ENCODE measurements at regions not wholly inside any gene's neighbourhood (a gene's known extent, or its start where the extent isn't known, plus 50 kb on each side); places are given as distances from the start of the nearest gene placed in this dataset.

GRCh38 chr11:104219096-104219495, 55.1 kb upstream of the PDGFD start:
- no peak overlapping the region for H3K4me2 ChIP-seq (ENCODE audit: insufficient read depth, low read length)
- no peaks in the 10 kb centered on the region for H3K27me3 ChIP-seq (ENCODE audit: control insufficient read depth in 2 of 2, insufficient read depth in 2 of 2, low read length in 2 of 2)
- no TSS peak for BruUV-seq (replicated peaks)
- no peak overlapping the region for H3K9ac ChIP-seq (ENCODE audit: insufficient read depth in 1 of 2, low read depth in 2 of 2, low read length in 2 of 2)
- in situ Hi-C loops (cut with MboI), result no loop called here
- TF ChIP-seq KAT7 (CRISPR knock-in tag; IDR thresholded peaks at IDR 0.05; ENCODE audit: borderline replicate concordance), result no peak
- TF ChIP-seq EP400 (IDR thresholded peaks at IDR 0.05), result no peak
- no peak for TF ChIP-seq SRSF3 (IDR thresholded peaks at IDR 0.05; ENCODE audit: insufficient read depth, low read length)
- no peak for TF ChIP-seq DEAF1 (CRISPR knock-in tag; IDR thresholded peaks at IDR 0.05)
- no peak for TF ChIP-seq ZNF23 (CRISPR knock-in tag; IDR thresholded peaks at IDR 0.05)
- no peak for TF ChIP-seq PRPF4 (IDR thresholded peaks at IDR 0.05; ENCODE audit: insufficient read depth, low read depth, low read length, poor library complexity, severe bottlenecking)
- no peak for TF ChIP-seq ZNF785 (CRISPR knock-in tag; IDR thresholded peaks at IDR 0.05)
- TF ChIP-seq C11orf30 (IDR thresholded peaks at IDR 0.05; ENCODE audit: low read depth), result no peak
- TF ChIP-seq POLR2B (IDR thresholded peaks at IDR 0.05; ENCODE audit: low read depth, partially characterized antibody), result no peak
- TF ChIP-seq GTF2B (IDR thresholded peaks at IDR 0.05; ENCODE audit: extremely low read depth, insufficient read length), result no peak
- TF ChIP-seq ARID1B (IDR thresholded peaks at IDR 0.05), result no peak
- no peak for TF ChIP-seq MAX (CRISPR knock-in tag; IDR thresholded peaks at IDR 0.05)
- TF ChIP-seq SAP30 (IDR thresholded peaks at IDR 0.05; ENCODE audit: borderline replicate concordance, insufficient read depth, low read depth, low read length, poor library complexity, severe bottlenecking), result no peak
- no peak for TF ChIP-seq ZFP30 (CRISPR knock-in tag; IDR thresholded peaks at IDR 0.05; ENCODE audit: borderline replicate concordance)
- no peak for TF ChIP-seq ELF4 (CRISPR knock-in tag; IDR thresholded peaks at IDR 0.05)
- no peak for TF ChIP-seq NFIC (IDR thresholded peaks at IDR 0.05)
- no peak for TF ChIP-seq FIP1L1 (IDR thresholded peaks at IDR 0.05; ENCODE audit: low read depth, low read length, poor library complexity, severe bottlenecking)
- TF ChIP-seq ZMIZ1 (IDR thresholded peaks at IDR 0.05; ENCODE audit: low read depth in 2 of 2, low read length in 2 of 2), result no peak
- 6% methylated on average over 3 of the region's 3 CpGs for WGBS (ENCODE audit: insufficient coverage, low coverage, missing lambda C conversion rate)
- no peaks in the 10 kb centered on the region for H3K9me3 ChIP-seq (replicated peaks; ENCODE audit: control insufficient read depth, insufficient read depth, low read depth, low read length)
- H3K4me3 ChIP-seq, result no peak overlapping the region
- CTCF ChIA-PET (ENCODE audit: low intra/inter-chr PET ratio), result no interaction called here
- no peak overlapping the region for H2AFZ ChIP-seq (ENCODE audit: low read depth, low read length)
- ATAC-seq (no peak), DNase-seq (ENCODE audit: extremely low read depth in 1 of 4, low spot score in 3 of 4) (no peak), FAIRE-seq (no peak)
- no peaks in the 10 kb centered on the region for H3K4me1 ChIP-seq (replicated peaks in 1 of 2; ENCODE audit: control insufficient read depth in 2 of 2, insufficient read depth in 2 of 2, low read length in 2 of 2)
- no peaks in the 10 kb centered on the region for H3K9me1 ChIP-seq (ENCODE audit: control insufficient read depth, insufficient read depth, low read length)
- no peaks in the 10 kb centered on the region for H3K79me2 ChIP-seq (ENCODE audit: control insufficient read depth, insufficient read depth, low read length)
- no peak overlapping the region for H3K27ac ChIP-seq (ENCODE audit: extremely low read depth, low read depth, low read length)
- POLR2A ChIA-PET, result no interaction called here
- intact Hi-C loops (cut with micrococcal nuclease), result no loop called here
- H3K36me3 ChIP-seq (ENCODE audit: control insufficient read depth, insufficient read depth, low read length), result no peaks in the 10 kb centered on the region
- no peaks in the 10 kb centered on the region for H4K20me1 ChIP-seq (replicated peaks; ENCODE audit: control insufficient read depth, insufficient read depth, low read length)

All from K562 (cell line).